T-helper 17 cell (primary cell): ENCODE measurements at regions not wholly inside any gene's neighbourhood (a gene's known extent, or its start where the extent isn't known, plus 50 kb on each side); places are given as distances from the start of the nearest gene placed in this dataset.
A peak's percentile ranks its signal among the peaks of the same experiment; 100 is the strongest.

Experiments
- ATAC-seq: fragments of 150-1000 bp; cut with Tn5 transposase; 2 replicates; pipeline ENCODE4 v1.10.0; 2021; ENCODE audit warnings: mild to moderate bottlenecking, moderate library complexity
- DNase-seq, 3 donors: peaks; one replicate each; pipeline versions ENCODE4 v3.0.0 to v3.0.0-alpha.2; 2020 to 2021
- H3K9me3 ChIP-seq: one replicate; pipeline ENCODE4 v1.7.0; 2013; ENCODE audit warnings: low read length, mild to moderate bottlenecking; ENCODE audit not compliant: control insufficient read depth, poor library complexity, severe bottlenecking
- H3K27ac Mint-ChIP-seq: one replicate; pipeline ENCODE4 v1.8.0; 2022; ENCODE audit warnings: mild to moderate bottlenecking, moderate library complexity, mixed read lengths
- H3K27me3 Mint-ChIP-seq: one replicate; pipeline ENCODE4 v1.8.0; 2022; ENCODE audit warnings: mixed read lengths
- H3K36me3 Mint-ChIP-seq: one replicate; pipeline ENCODE4 v1.8.0; 2022; ENCODE audit warnings: low read depth, mixed read lengths
- H3K4me1 Mint-ChIP-seq: one replicate; pipeline ENCODE4 v1.8.0; 2022; ENCODE audit warnings: mild to moderate bottlenecking, mixed read lengths
- H3K4me3 Mint-ChIP-seq: one replicate; pipeline ENCODE4 v1.8.0; 2022; ENCODE audit warnings: mild to moderate bottlenecking, moderate library complexity, mixed read lengths

- DNase-seq (no peak), ATAC-seq (no peak)
- peaks cover 14% of the 10 kb centered on the region for H3K36me3 Mint-ChIP-seq
- H3K27me3 Mint-ChIP-seq = peaks cover 18% of the 10 kb centered on the region
- H3K9me3 ChIP-seq = no peaks in the 10 kb centered on the region
- H3K4me1 Mint-ChIP-seq = peaks cover 9% of the 10 kb centered on the region
- no peak overlapping the region for H3K4me3 Mint-ChIP-seq
- H3K27ac Mint-ChIP-seq = no peak overlapping the region
Observed at GRCh38 chr17:36741019-36741902, 139.9 kb downstream of the MRM1 start.

- no peak overlapping the region for H3K4me3 Mint-ChIP-seq
- no peaks in the 10 kb centered on the region for H3K9me3 ChIP-seq
- ATAC-seq (no peak), DNase-seq (no peak)
- H3K4me1 Mint-ChIP-seq = peaks cover 9% of the 10 kb centered on the region
- no peak overlapping the region for H3K27ac Mint-ChIP-seq
- H3K27me3 Mint-ChIP-seq = peaks cover 8% of the 10 kb centered on the region
- H3K36me3 Mint-ChIP-seq = peaks cover 10% of the 10 kb centered on the region
Observed at GRCh38 chr17:36742267-36743000, 141.1 kb downstream of the MRM1 start.

GRCh38 chr17:36743130-36743529, 141.7 kb downstream of the MRM1 start:
- Mint-ChIP-seq H3K36me3 (peaks cover 10% of the 10 kb centered on the region), H3K4me3 (no peak overlapping the region), H3K27me3 (peaks cover 8% of the 10 kb centered on the region), H3K4me1 (peaks cover 9% of the 10 kb centered on the region), H3K27ac (no peak overlapping the region)
- DNase-seq (no peak), ATAC-seq (no peak)
- H3K9me3 ChIP-seq = no peaks in the 10 kb centered on the region

GRCh38 chr17:36746381-36747053, 145.1 kb downstream of the MRM1 start:
- no peak overlapping the region for H3K27ac Mint-ChIP-seq
- peaks cover 17% of the 10 kb centered on the region for H3K27me3 Mint-ChIP-seq

GRCh38 chr17:36747861-36748260, 146.5 kb downstream of the MRM1 start:
- Mint-ChIP-seq H3K27ac (no peak overlapping the region), H3K36me3 (peaks cover 5% of the 10 kb centered on the region), H3K27me3 (peaks cover 23% of the 10 kb centered on the region), H3K4me1 (peaks cover 4% of the 10 kb centered on the region), H3K4me3 (no peak overlapping the region)
- ATAC-seq = no peak
- no peak for DNase-seq
- no peaks in the 10 kb centered on the region for H3K9me3 ChIP-seq

More at GRCh38 chr17:36746381-36747053, 145.1 kb downstream of the MRM1 start:
- DNase-seq (no peak), ATAC-seq (no peak)
- H3K36me3 Mint-ChIP-seq = peaks cover 12% of the 10 kb centered on the region
- no peak overlapping the region for H3K4me3 Mint-ChIP-seq
- H3K9me3 ChIP-seq = no peaks in the 10 kb centered on the region
- peaks cover 4% of the 10 kb centered on the region for H3K4me1 Mint-ChIP-seq

- peaks cover 5% of the 10 kb centered on the region for H3K36me3 Mint-ChIP-seq
Observed at GRCh38 chr17:36748272-36748671, 146.9 kb downstream of the MRM1 start.

GRCh38 chr17:36749493-36749892, 148.1 kb downstream of the MRM1 start:
- Mint-ChIP-seq H3K27ac (peak overlapping the region; percentile 60), H3K4me3 (no peak overlapping the region), H3K36me3 (peaks cover 5% of the 10 kb centered on the region), H3K27me3 (peaks cover 32% of the 10 kb centered on the region), H3K4me1 (peaks cover 10% of the 10 kb centered on the region)
- no peak for DNase-seq
- ATAC-seq = no peak
- no peaks in the 10 kb centered on the region for H3K9me3 ChIP-seq

More at GRCh38 chr17:36748272-36748671, 146.9 kb downstream of the MRM1 start:
- no peak for DNase-seq
- Mint-ChIP-seq H3K27ac (no peak overlapping the region), H3K4me3 (no peak overlapping the region), H3K27me3 (peaks cover 23% of the 10 kb centered on the region), H3K4me1 (peaks cover 4% of the 10 kb centered on the region)
- H3K9me3 ChIP-seq = no peaks in the 10 kb centered on the region
- no peak for ATAC-seq

GRCh38 chr17:36750316-36750885, 149.0 kb downstream of the MRM1 start:
- Mint-ChIP-seq H3K36me3 (peaks cover 5% of the 10 kb centered on the region), H3K27ac (peak overlapping the region; percentile 60), H3K4me1 (peaks cover 13% of the 10 kb centered on the region), H3K4me3 (no peak overlapping the region), H3K27me3 (peaks cover 32% of the 10 kb centered on the region)
- no peaks in the 10 kb centered on the region for H3K9me3 ChIP-seq
- DNase-seq = no peak
- ATAC-seq = no peak

- no peak overlapping the region for H3K4me3 Mint-ChIP-seq
- H3K27ac Mint-ChIP-seq = no peak overlapping the region
- peaks cover 20% of the 10 kb centered on the region for H3K4me1 Mint-ChIP-seq
- no peaks in the 10 kb centered on the region for H3K9me3 ChIP-seq
- peaks cover 8% of the 10 kb centered on the region for H3K36me3 Mint-ChIP-seq
- no peak for DNase-seq
- ATAC-seq = no peak
- H3K27me3 Mint-ChIP-seq = peaks cover 36% of the 10 kb centered on the region
Observed at GRCh38 chr17:36752096-36752888, 150.9 kb downstream of the MRM1 start.

GRCh38 chr17:36755586-36755985, 154.2 kb downstream of the MRM1 start:
- peak; percentile 46 for ATAC-seq
- peak overlapping the region; percentile 6 for H3K27ac Mint-ChIP-seq

GRCh38 chr17:36756695-36757094, 155.3 kb downstream of the MRM1 start:
- DNase-seq (no peak), ATAC-seq (no peak)
- Mint-ChIP-seq H3K27ac (no peak overlapping the region), H3K27me3 (peaks cover 19% of the 10 kb centered on the region), H3K4me3 (peak overlapping the region; percentile 26), H3K4me1 (peaks cover 18% of the 10 kb centered on the region), H3K36me3 (peaks cover 2% of the 10 kb centered on the region)
- no peaks in the 10 kb centered on the region for H3K9me3 ChIP-seq

More at GRCh38 chr17:36755586-36755985, 154.2 kb downstream of the MRM1 start:
- Mint-ChIP-seq H3K4me3 (peak overlapping the region; percentile 49), H3K36me3 (peaks cover 3% of the 10 kb centered on the region), H3K4me1 (peaks cover 18% of the 10 kb centered on the region), H3K27me3 (peaks cover 23% of the 10 kb centered on the region)
- no peaks in the 10 kb centered on the region for H3K9me3 ChIP-seq
- peak; percentile 25 to 38 (median 35) for DNase-seq

GRCh38 chr17:36760425-36760824, 159.0 kb downstream of the MRM1 start:
- Mint-ChIP-seq H3K27ac (no peak overlapping the region), H3K27me3 (peaks cover 4% of the 10 kb centered on the region), H3K4me3 (no peak overlapping the region), H3K4me1 (peaks cover 21% of the 10 kb centered on the region), H3K36me3 (peaks cover 2% of the 10 kb centered on the region)
- no peak for DNase-seq
- no peaks in the 10 kb centered on the region for H3K9me3 ChIP-seq
- ATAC-seq = no peak
